Central memory CD8-positive, alpha-beta T cell (primary cell): ENCODE measurements at regions not wholly inside any gene's neighbourhood (a gene's known extent, or its start where the extent isn't known, plus 50 kb on each side); places are given as distances from the start of the nearest gene placed in this dataset.

Source experiments
- ATAC-seq: fragments of 150-1000 bp; cut with Tn5 transposase; replicated peaks from 2 replicates; pipeline ENCODE4 v1.10.0; 2022; ENCODE audit warnings: mild to moderate bottlenecking, moderate FRiP score, moderate number of reproducible peaks; ENCODE audit not compliant: poor library complexity, severe bottlenecking; ENCODE audit errors: extremely low read depth
- DNase-seq, 2 donors: peaks; one replicate each; pipeline ENCODE4 v3.0.0; 2021; ENCODE audit warnings: low spot score in 2 of 2
- H3K27ac Mint-ChIP-seq: one replicate; pipeline ENCODE4 v1.8.0; 2022; ENCODE audit warnings: low read depth, mild to moderate bottlenecking, moderate library complexity, mixed read lengths
- H3K27me3 Mint-ChIP-seq: one replicate; pipeline ENCODE4 v1.8.0; 2022; ENCODE audit warnings: mixed read lengths
- H3K36me3 Mint-ChIP-seq: one replicate; pipeline ENCODE4 v1.8.0; 2022; ENCODE audit warnings: mild to moderate bottlenecking, moderate library complexity, mixed read lengths; ENCODE audit not compliant: insufficient read depth
- H3K4me1 Mint-ChIP-seq: one replicate; pipeline ENCODE4 v1.8.0; 2022; ENCODE audit warnings: mixed read lengths
- H3K4me3 Mint-ChIP-seq: one replicate; pipeline ENCODE4 v1.8.0; 2022; ENCODE audit warnings: mild to moderate bottlenecking, moderate library complexity, mixed read lengths
- H3K9me3 Mint-ChIP-seq: one replicate; pipeline ENCODE4 v1.8.0; 2022; ENCODE audit warnings: mixed read lengths

DNA sequence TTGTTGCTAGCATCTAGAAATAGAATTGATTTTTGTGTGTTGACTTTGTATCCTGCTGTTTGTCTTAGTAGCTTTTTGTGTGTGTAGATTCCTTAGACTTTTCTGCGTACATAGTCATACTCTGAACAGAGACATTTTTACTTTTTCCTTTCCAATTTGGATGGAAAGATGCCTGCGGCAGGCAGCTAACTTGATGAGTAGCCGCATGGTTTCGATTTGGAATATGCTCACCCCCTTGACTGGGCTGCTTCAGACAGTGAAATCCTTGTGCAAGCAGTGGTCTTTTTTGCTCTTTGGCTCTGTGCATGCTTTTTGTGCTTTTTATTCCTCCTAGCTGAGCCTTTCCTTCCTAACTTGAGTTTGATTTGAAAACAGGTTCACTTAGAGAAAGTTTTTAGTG is 71.8 kb downstream of the HHEX start:
- peaks cover 9% of the 10 kb centered on the region for H3K4me1 Mint-ChIP-seq
- no peak overlapping the region for H3K27ac Mint-ChIP-seq
- H3K27me3 Mint-ChIP-seq: peaks cover 41% of the 10 kb centered on the region
- no peak overlapping the region for H3K4me3 Mint-ChIP-seq
- H3K9me3 Mint-ChIP-seq: no peaks in the 10 kb centered on the region
- ATAC-seq: no peak
- no peak for DNase-seq
- no peaks in the 10 kb centered on the region for H3K36me3 Mint-ChIP-seq

DNA sequence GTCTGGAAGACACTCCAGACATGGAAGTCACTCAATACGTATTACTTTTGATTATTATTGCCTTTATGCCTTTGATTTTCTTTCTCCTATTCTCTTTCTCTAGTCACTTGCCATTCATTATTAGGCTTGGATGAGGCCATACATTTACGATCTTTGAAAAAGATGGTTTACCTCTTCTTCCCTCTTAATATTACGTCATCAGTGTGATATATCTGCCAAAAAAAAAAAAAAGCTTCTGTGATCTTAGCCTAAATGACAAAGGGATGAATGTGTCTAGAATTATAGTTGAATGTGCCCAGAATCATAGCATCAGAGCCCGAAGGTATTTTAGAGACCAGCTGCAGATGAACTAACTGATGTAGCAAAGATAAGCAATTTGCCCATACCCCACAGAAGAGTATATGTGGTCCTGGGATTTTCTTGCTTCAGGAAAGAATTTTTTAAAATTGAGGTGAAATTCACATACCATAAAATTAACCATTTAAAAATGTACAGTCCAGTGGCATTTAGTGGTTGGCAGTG is 73.9 kb downstream of the HHEX start:
- no peak overlapping the region for H3K4me3 Mint-ChIP-seq
- H3K27me3 Mint-ChIP-seq: peaks cover 60% of the 10 kb centered on the region
- no peaks in the 10 kb centered on the region for H3K36me3 Mint-ChIP-seq
- DNase-seq (no peak), ATAC-seq (no peak)
- H3K27ac Mint-ChIP-seq: no peak overlapping the region
- H3K9me3 Mint-ChIP-seq: peaks cover 10% of the 10 kb centered on the region
- no peaks in the 10 kb centered on the region for H3K4me1 Mint-ChIP-seq

DNA sequence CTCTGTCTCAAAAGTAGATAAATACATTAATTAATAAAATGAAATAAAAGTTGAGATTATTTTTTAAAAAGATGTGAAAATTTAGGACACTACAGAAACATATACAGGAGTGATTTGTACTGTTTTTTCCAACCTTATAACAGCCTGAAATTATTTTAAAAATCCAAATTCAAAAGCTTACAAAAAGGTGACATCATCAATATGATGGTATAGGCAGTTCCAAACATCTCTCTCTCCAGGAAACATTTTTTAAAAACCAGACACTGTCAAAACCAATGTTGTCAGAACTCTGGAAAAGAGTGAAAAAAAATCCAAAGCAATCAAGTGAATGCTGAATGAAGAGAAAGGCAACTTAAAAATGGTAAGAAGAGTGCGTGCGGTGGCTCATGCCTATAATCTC is 76.7 kb downstream of the HHEX start:
- Mint-ChIP-seq H3K27ac (no peak overlapping the region), H3K4me3 (no peak overlapping the region), H3K27me3 (peaks cover 72% of the 10 kb centered on the region), H3K36me3 (no peaks in the 10 kb centered on the region), H3K4me1 (no peaks in the 10 kb centered on the region), H3K9me3 (peaks cover 10% of the 10 kb centered on the region)
- ATAC-seq (no peak), DNase-seq (no peak)

DNA sequence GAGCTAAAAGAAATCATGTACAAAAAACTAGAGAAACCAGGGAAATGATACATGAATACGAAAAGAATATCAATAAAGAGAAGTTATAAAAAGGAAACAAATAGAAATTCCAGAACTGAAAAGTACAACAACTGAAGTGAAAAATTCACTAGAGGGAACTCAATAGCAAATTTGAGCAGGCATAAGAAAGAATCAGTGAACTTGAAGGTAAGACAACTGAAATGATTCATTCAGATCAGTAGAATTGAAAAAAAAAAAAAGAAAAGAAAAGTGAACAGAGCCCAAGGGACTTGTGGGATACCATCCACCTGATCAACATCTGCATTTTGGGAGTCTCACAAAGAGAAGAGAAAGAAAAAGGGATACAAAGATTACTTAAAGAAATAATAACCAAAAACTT is 78.3 kb downstream of the HHEX start:
- peaks cover 72% of the 10 kb centered on the region for H3K27me3 Mint-ChIP-seq
- no peak overlapping the region for H3K27ac Mint-ChIP-seq
- no peaks in the 10 kb centered on the region for H3K4me1 Mint-ChIP-seq
- H3K36me3 Mint-ChIP-seq: no peaks in the 10 kb centered on the region
- H3K4me3 Mint-ChIP-seq: no peak overlapping the region
- H3K9me3 Mint-ChIP-seq: peaks cover 10% of the 10 kb centered on the region
- DNase-seq (no peak), ATAC-seq (no peak)

DNA sequence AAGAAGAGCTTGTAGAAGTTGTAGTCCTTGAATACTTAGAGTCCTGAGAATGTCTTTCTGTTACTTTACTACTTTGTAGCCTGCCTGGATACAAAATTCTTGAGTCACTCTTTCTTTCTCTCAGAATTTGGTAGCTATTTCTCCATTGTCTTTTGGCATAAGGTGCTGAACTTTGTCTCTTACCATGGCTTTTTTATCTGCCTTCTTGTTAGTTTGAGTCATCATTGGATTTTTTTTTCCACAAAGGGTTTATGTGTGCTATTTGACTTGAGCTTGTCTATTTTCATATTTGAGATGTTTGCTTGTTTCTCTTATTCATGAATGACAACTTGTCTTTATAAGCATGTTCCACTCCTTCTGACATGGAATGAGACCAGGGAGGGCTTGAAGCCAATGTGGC is 74.5 kb upstream of the EXOC6 start:
- H3K36me3 Mint-ChIP-seq: no peaks in the 10 kb centered on the region
- H3K9me3 Mint-ChIP-seq: no peaks in the 10 kb centered on the region
- ATAC-seq (no peak), DNase-seq (no peak)
- no peak overlapping the region for H3K4me3 Mint-ChIP-seq
- H3K27ac Mint-ChIP-seq: no peak overlapping the region
- H3K27me3 Mint-ChIP-seq: peaks cover 48% of the 10 kb centered on the region
- no peaks in the 10 kb centered on the region for H3K4me1 Mint-ChIP-seq

DNA sequence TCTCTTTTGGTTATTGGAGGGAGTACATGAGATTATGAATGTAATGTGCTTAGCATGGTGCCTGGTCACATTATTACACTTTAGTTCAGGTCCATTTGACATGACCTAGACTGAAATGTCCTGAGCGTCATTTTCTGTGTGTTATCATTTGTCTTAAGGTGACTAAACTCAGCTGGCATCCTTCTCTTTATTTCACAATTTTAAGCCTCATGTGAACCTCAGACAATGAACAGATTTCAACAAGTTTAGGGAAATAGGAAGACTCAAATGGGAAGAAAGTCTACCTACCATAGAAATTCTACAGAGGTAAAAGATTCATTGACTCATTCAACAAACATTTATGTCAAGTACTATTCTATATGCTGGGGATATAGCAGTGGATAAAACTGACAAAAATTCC is 70.2 kb upstream of the EXOC6 start:
- Mint-ChIP-seq H3K4me3 (no peak overlapping the region), H3K27me3 (peaks cover 47% of the 10 kb centered on the region), H3K9me3 (no peaks in the 10 kb centered on the region), H3K36me3 (no peaks in the 10 kb centered on the region), H3K27ac (no peak overlapping the region), H3K4me1 (no peaks in the 10 kb centered on the region)
- DNase-seq (no peak), ATAC-seq (no peak)

DNA sequence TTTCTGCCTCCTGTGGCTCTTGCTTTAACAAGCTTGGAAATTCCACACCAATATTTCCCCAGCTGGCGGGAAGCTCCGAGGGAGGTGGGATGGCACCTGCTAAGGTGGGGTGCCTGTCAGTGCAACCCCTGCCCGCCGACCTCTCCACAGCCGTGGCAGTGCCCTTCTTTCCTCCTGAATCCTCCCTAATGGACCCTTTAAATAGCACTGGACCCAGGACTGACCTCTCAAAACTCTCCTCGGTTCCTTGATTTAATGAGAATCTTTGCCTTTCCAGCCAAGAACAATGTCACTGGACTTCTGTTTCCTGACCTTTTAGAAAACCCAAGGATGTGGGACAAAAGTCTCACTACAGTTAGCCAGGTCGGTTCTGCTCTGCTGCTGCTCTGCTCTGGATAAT is 63.2 kb upstream of the EXOC6 start:
- Mint-ChIP-seq H3K36me3 (no peaks in the 10 kb centered on the region), H3K27ac (no peak overlapping the region), H3K27me3 (peaks cover 37% of the 10 kb centered on the region), H3K9me3 (no peaks in the 10 kb centered on the region), H3K4me1 (no peaks in the 10 kb centered on the region), H3K4me3 (no peak overlapping the region)
- no peak for ATAC-seq
- DNase-seq: no peak

DNA sequence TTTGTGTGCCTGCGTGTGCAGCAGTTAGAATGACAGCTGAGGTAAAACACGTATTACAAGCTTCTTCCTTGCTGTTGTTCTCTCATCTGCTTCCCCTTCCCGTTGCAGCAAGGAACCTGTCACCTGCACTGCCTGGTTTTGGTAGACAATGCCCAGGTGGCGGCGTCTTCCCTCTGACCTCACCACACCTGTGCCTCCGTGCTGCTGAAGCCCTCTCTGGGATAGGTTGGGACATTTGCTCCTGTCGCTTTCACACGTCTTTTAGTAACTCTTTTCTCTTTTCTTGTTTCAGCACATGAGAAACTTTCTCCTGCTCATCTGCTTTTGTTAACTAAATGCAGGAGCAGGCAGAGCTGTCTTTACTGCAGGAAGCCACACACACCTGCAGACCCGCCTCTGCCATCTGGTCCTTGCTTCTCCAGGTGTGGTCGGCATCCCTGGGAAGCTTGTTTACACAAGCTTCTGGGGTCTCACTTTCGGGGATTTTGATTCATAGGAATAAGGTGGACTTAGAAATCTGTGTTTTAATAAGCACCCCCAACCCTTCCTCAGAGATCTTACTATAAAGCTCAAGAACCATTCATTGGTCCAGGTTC is 60.7 kb upstream of the EXOC6 start:
- H3K27me3 Mint-ChIP-seq: peaks cover 37% of the 10 kb centered on the region
- H3K36me3 Mint-ChIP-seq: no peaks in the 10 kb centered on the region
- no peak overlapping the region for H3K27ac Mint-ChIP-seq
- ATAC-seq: no peak
- no peaks in the 10 kb centered on the region for H3K4me1 Mint-ChIP-seq
- no peak overlapping the region for H3K4me3 Mint-ChIP-seq
- no peaks in the 10 kb centered on the region for H3K9me3 Mint-ChIP-seq
- no peak for DNase-seq

DNA sequence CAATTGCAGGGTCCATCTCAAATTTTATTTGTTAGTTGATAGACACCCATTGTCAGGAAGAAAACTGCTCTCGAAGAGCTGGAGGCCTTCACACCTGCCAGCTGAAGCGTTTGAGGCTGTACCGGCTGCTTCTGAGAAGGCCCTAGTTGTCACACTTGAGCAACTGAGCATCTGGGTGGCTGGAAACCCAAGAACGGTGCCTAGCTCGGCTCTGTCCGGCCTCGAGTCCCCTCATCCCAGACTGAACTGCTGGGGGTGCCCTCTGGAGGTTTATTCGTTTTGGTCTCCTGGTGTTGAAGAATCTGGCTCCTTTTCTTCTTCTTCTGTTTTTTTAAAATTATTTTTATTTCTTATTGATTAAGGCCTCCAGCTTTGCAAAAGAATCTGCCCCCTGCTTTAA is 59.3 kb upstream of the EXOC6 start:
- Mint-ChIP-seq H3K9me3 (no peaks in the 10 kb centered on the region), H3K36me3 (no peaks in the 10 kb centered on the region)

DNA sequence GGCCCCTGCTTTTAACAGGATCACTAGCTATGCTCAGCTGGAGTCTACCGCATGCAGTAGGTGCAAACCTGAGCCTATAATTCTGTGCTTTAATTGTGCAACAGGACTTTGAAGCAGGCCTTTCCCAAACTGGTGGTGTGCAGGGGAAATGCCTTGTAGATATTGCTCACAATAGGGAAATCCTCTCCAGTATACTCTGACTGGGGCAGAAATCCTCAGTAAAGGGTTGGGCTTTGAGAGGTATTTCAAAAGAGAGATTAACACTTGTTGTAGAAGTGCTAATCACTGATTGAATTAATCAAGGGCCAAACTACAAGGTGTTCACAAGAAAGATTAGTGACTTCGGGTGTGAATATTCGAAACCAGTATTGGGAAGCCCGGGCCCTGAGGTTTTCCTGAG is 58.5 kb upstream of the EXOC6 start:
- DNase-seq (no peak), ATAC-seq (no peak)
- no peaks in the 10 kb centered on the region for H3K4me1 Mint-ChIP-seq
- no peaks in the 10 kb centered on the region for H3K36me3 Mint-ChIP-seq
- H3K4me3 Mint-ChIP-seq: no peak overlapping the region
- no peaks in the 10 kb centered on the region for H3K9me3 Mint-ChIP-seq
- H3K27me3 Mint-ChIP-seq: peaks cover 57% of the 10 kb centered on the region
- no peak overlapping the region for H3K27ac Mint-ChIP-seq

More for the DNA sequence above, 59.3 kb upstream of the EXOC6 start:
- no peak for ATAC-seq
- DNase-seq: no peak
- no peak overlapping the region for H3K4me3 Mint-ChIP-seq
- no peaks in the 10 kb centered on the region for H3K4me1 Mint-ChIP-seq
- peaks cover 50% of the 10 kb centered on the region for H3K27me3 Mint-ChIP-seq
- no peak overlapping the region for H3K27ac Mint-ChIP-seq

DNA sequence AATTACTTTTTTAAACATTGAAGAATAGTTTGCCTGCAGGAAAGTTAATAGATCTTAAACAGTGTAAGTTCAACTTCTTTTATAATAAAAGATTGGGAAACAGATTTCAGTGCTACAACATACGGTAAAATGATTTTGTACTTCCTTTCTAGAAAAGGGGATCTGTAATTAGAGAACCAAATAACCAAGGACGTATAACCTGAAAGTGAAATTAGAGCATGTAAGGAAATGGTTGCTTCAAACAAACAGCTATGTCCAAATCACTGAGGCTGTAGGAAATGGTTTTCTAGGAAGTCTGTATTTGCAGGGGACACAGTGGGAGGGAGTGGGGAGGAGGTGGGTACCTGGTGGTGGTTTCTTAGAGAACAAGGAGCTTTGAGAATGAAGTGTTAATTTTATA is 57.9 kb upstream of the EXOC6 start:
- Mint-ChIP-seq H3K27me3 (peaks cover 59% of the 10 kb centered on the region), H3K9me3 (no peaks in the 10 kb centered on the region), H3K4me1 (no peaks in the 10 kb centered on the region), H3K4me3 (no peak overlapping the region), H3K36me3 (no peaks in the 10 kb centered on the region), H3K27ac (no peak overlapping the region)
- ATAC-seq (no peak), DNase-seq (no peak)

DNA sequence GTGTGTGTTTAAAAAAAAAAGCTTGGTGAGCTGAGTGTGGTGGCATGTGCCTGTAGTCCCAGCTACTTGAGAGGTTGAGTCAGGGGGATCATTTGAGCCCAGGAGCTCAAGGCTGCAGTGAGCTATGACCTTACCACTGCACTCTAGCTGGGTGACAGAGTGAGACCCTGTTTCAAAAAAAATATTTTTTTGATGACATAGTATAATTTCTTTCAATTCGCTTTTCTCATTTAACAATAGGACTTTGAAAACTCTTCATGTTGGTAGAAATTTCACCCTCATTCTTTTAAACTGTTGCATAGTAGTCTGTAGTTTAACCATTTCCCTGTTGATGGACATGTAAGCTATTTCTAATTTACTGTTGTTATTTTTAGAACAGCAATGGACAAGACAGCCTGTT is 55.7 kb upstream of the EXOC6 start:
- no peak for ATAC-seq
- no peak overlapping the region for H3K27ac Mint-ChIP-seq
- peaks cover 73% of the 10 kb centered on the region for H3K27me3 Mint-ChIP-seq
- H3K4me3 Mint-ChIP-seq: no peak overlapping the region
- no peaks in the 10 kb centered on the region for H3K4me1 Mint-ChIP-seq
- DNase-seq: no peak
- H3K9me3 Mint-ChIP-seq: no peaks in the 10 kb centered on the region
- no peaks in the 10 kb centered on the region for H3K36me3 Mint-ChIP-seq
